ENCODE measurements at regions not wholly inside any gene's neighbourhood (a gene's known extent, or its start where the extent isn't known, plus 50 kb on each side); places are given as distances from the start of the nearest gene placed in this dataset.
A peak's percentile ranks its signal among the peaks of the same experiment; 100 is the strongest.

- FAIRE-seq, result no peak
- intact Hi-C loops (cut with DNase I), result no loop called here
- H3K9me3 ChIP-seq, result no peaks in the 10 kb centered on the region
- WGBS, 2 donors, result 90 to 98% methylated on average over 2 of the region's 2 CpGs
- H3K4me1 ChIP-seq, result no peaks in the 10 kb centered on the region
- no peaks in the 10 kb centered on the region for H3K27me3 ChIP-seq
- no peak overlapping the region for H3K27ac ChIP-seq
- ATAC-seq, result no peak
- H3K36me3 ChIP-seq, result no peaks in the 10 kb centered on the region
- no peak for TF ChIP-seq CTCF (IDR thresholded peaks at IDR 0.05)
- no peak overlapping the region for H3K4me3 ChIP-seq
- DNase-seq, result no peak
Measured at GRCh38 chr13:97160421-97160820, 61.7 kb upstream of the MBNL2 start.

- intact Hi-C loops (cut with DNase I), result no loop called here
- no peaks in the 10 kb centered on the region for H3K9me3 ChIP-seq
- FAIRE-seq (no peak), ATAC-seq (no peak), DNase-seq (no peak)
- H3K27me3 ChIP-seq, result no peaks in the 10 kb centered on the region
- H3K4me1 ChIP-seq, result no peaks in the 10 kb centered on the region
- no peak overlapping the region for H3K27ac ChIP-seq
- TF ChIP-seq CTCF (IDR thresholded peaks at IDR 0.05), result no peak
- H3K36me3 ChIP-seq, result no peaks in the 10 kb centered on the region
- H3K4me3 ChIP-seq, result no peak overlapping the region
- WGBS, 2 donors, result 81 to 85% methylated on average over 5 of the region's 5 CpGs
Measured at GRCh38 chr13:97161582-97162231, 60.4 kb upstream of the MBNL2 start.

- H3K27ac ChIP-seq, result no peak overlapping the region
- TF ChIP-seq CTCF (IDR thresholded peaks at IDR 0.05), result no peak
- H3K4me1 ChIP-seq, result peaks cover 0 to 4% (median 0%) of the 10 kb centered on the region in 3 donors
- FAIRE-seq (no peak), DNase-seq (no peak), ATAC-seq (peak; percentile 61 to 90 (median 80))
- H3K4me3 ChIP-seq, result no peak overlapping the region
- intact Hi-C loops (cut with DNase I), result no loop called here
- no peaks in the 10 kb centered on the region for H3K27me3 ChIP-seq
- H3K36me3 ChIP-seq, result no peaks in the 10 kb centered on the region
- 96 to 97% methylated on average over 2 of the region's 2 CpGs for WGBS, 2 donors
- H3K9me3 ChIP-seq, result no peaks in the 10 kb centered on the region
Measured at GRCh38 chr13:97165502-97166425, 56.4 kb upstream of the MBNL2 start.

GRCh38 chr13:97171136-97171535, 51.0 kb upstream of the MBNL2 start:
- no peak overlapping the region for H3K27ac ChIP-seq
- peaks cover 0 to 4% (median 0%) of the 10 kb centered on the region in 3 donors for H3K4me1 ChIP-seq
- no peaks in the 10 kb centered on the region for H3K9me3 ChIP-seq
- H3K36me3 ChIP-seq, result no peaks in the 10 kb centered on the region
- DNase-seq (no peak), ATAC-seq (no peak), FAIRE-seq (no peak)
- 83 to 93% methylated on average over 2 of the region's 2 CpGs for WGBS, 2 donors
- intact Hi-C loops (cut with DNase I), result no loop called here
- H3K27me3 ChIP-seq, result no peaks in the 10 kb centered on the region
- TF ChIP-seq CTCF (IDR thresholded peaks at IDR 0.05), result no peak
- H3K4me3 ChIP-seq, result no peak overlapping the region

Data from pancreas (tissue), 10 donors.